GM12864 (cell line): ENCODE measurements at regions not wholly inside any gene's neighbourhood (a gene's known extent, or its start where the extent isn't known, plus 50 kb on each side); places are given as distances from the start of the nearest gene placed in this dataset.

Source experiments
- DNase-seq: peaks from one replicate; pipeline ENCODE4 v3.0.0-alpha.2; 2011; ENCODE audit warnings: low read depth
- H3K4me3 ChIP-seq: 2 replicates; pipeline ENCODE4 v1.5.1; 2011; ENCODE audit warnings: mild to moderate bottlenecking, low read depth, low read length, control low read depth
- TF ChIP-seq, protein P1 (sequence below): IDR thresholded peaks from 2 replicates; pipeline ENCODE4 v1.5.1; 2011; ENCODE audit warnings: low read depth, mild to moderate bottlenecking, moderate library complexity, low read length, control low read depth, inconsistent platforms; ENCODE audit errors: missing control alignments

DNA sequence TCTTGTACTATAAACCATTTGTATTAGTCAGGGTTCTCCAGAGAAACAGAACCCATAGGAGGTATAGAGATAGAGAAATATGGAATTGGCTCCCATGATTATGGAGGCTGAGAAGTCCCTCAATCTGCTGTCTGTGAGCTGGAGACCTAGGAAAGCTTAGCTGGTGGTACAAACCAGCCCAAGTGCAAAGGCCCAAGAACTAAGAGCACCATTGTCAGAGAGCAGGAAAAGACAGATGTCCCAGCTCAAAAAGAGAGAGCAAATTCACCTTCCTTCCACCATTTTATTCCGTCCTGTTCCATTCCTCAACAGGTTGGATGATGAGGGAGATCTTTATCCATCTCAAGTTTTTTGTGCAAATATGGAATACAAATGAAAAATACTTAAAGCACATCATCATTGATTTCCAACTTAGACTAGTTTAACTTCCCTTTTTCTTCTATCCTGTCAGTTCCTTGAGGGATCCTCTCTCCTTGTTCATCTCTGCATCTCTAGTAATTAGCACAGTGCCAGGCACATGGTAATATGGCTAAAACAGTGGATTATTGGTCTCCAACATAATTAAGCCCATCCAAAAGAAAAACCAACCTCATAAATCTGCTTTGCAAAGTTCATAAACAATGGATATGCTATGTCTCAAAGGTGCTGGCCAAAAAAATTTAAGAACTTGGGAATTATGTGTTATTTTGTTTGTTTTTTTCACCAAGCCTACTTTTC lies 83.1 kb upstream of the PIK3CG start:
- no peak for DNase-seq
- TF ChIP-seq, protein P1, sequence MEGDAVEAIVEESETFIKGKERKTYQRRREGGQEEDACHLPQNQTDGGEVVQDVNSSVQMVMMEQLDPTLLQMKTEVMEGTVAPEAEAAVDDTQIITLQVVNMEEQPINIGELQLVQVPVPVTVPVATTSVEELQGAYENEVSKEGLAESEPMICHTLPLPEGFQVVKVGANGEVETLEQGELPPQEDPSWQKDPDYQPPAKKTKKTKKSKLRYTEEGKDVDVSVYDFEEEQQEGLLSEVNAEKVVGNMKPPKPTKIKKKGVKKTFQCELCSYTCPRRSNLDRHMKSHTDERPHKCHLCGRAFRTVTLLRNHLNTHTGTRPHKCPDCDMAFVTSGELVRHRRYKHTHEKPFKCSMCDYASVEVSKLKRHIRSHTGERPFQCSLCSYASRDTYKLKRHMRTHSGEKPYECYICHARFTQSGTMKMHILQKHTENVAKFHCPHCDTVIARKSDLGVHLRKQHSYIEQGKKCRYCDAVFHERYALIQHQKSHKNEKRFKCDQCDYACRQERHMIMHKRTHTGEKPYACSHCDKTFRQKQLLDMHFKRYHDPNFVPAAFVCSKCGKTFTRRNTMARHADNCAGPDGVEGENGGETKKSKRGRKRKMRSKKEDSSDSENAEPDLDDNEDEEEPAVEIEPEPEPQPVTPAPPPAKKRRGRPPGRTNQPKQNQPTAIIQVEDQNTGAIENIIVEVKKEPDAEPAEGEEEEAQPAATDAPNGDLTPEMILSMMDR = no peak
- H3K4me3 ChIP-seq = no peak overlapping the region

DNA sequence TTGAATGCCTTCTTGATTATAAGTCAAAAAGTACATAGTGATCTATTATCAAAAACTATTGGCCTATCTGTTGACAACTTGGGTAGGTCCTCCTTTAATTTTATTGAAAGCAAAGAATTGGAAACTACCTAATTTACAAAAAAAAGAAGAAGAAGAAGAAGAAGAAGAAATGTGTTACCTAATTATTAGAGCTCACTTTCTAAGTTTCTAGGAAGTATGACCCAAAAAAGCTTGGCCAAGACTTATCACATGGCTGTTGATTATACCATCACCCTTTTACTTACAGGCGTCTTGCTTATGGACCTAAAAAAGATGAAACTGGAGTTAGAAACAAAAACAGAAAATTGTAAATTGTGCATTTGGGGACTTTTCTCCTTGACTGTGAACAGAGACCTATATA lies 81.8 kb upstream of the PIK3CG start:
- H3K4me3 ChIP-seq = no peak overlapping the region
- TF ChIP-seq, protein P1 = no peak
- no peak for DNase-seq

DNA sequence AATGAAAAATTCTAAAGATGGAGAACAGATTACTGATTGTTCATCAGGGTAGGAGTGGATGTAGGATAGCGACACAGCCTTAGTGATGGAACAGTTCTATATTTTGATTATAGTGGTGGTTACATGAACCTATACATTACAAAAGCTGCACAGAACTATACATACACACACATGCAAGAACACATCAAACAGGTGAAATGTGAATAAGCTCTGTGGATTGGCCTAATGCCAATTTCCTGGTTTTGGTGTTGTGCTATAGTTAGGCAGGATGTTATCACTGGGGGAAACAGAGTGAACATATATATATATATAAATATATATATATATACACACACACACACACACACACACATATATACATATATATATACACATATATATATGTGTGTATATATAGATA lies 76.4 kb upstream of the PIK3CG start:
- no peak for DNase-seq
- TF ChIP-seq, protein P1 = no peak
- no peak overlapping the region for H3K4me3 ChIP-seq

DNA sequence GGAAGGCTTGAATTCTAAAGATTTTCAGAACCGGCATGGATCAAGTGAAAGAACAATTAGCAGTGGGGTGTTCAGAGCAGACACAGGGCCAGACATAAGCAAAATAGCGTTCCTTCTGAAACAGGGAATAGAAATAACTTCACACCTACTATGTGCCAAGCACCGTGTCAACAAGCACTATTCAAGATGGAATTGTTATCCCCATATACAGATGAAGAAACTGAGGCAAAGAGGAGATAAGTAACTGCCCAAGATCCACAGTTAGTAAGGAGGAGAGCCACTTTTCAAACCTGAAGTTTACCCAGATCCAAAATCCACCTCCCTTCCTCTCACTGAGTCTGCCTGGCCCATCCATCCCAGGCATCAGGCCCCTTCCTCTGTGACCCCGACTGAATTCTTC lies 73.6 kb upstream of the PIK3CG start:
- TF ChIP-seq, protein P1 = no peak
- no peak overlapping the region for H3K4me3 ChIP-seq
- DNase-seq = no peak

- TF ChIP-seq, protein P1 = no peak
- no peak overlapping the region for H3K4me3 ChIP-seq
- no peak for DNase-seq
Observed at GRCh38 chr7:106792233-106792926, 72.7 kb upstream of the PIK3CG start.

DNA sequence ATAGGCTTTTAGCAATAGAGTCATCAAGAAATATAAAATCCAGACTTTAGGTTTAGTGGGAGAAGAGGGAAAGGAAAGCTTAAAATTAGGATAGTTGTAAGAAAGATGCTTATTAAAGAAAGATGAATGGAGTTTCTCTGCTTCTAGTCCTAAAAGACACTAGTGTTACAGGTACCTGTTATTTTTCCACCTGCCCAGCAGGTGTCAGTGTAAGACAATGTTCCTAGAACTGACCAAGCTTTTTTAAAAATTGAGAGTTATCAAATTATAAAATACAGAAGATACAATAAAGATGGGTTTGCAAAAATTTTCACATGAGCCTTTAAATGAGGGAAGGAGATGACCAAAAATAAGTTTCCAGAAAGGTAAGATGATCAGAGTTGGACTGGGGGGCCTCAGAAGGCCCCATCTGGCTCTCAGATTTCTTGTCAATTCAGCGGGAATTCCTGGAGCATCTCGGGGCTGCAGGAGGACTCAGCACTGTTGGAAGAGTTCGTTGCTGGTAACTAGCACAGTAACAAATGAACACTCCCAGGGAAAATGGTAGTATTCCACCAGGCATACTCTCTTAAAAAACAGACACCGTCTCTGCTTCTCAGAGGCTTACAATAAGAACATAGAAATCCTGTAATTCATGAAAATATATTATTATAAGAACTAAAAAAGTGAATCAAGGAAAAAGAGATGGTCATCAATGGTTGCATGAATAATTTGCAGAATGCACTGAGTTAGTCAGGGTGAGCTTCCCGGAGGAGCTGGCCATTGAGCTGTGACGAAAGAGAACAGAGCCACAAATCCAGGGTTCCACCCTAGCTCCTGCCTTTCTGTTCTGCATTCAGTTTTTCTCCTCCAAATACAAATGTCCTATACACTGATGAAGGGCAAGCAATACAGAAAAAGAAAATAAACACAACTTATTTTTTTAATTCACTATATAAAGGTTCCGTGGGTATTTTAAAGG lies 71.8 kb upstream of the PIK3CG start:
- TF ChIP-seq, protein P1 = peak; percentile 52
- no peak for DNase-seq
- no peak overlapping the region for H3K4me3 ChIP-seq
